HG03457 (cell line): ENCODE measurements at regions not wholly inside any gene's neighbourhood (a gene's known extent, or its start where the extent isn't known, plus 50 kb on each side); places are given as distances from the start of the nearest gene placed in this dataset.

Experiments used
- ATAC-seq: cut with Tn5 transposase; IDR thresholded peaks from one replicate; pipeline ENCODE4 v1.9.1; 2021; ENCODE audit warnings: moderate number of reproducible peaks; ENCODE audit not compliant: unreplicated experiment

DNA sequence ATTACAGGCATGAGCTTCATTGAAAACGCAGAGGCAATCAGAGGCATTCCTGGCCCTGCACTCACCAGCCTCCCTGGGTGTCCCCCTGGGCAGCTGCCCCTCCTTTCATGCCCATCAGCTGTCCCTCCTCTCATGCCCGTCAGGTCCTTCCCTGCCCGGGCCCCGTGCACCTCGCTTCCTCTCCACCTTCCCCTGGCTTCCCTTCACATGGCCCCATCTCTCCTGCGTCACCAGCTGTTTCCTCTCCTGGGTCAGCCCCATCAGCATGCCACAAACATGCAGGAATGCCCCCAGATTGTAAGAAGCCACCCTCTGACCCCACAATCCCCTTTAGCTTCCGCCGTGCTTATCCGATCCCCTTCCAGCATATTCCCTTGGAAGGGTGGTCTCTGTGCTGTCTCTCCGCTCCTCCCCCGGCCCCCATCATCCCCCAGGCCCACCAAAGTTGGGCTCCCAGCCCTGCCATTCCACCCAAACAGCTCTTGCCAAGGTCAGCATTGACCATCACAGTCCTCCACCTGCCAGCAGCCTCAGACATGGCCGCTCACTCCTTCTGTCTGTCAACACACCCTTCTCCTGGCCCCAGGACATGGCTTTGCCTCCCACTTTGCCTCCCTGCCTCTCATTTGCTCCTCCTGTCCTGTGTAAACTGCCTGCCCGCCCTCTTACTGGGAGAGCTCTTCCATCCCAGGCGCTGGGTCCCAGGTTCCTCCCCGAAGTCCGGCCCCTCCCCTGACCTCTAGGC lies 98.6 kb upstream of the IER5L start:
- ATAC-seq: no peak

DNA sequence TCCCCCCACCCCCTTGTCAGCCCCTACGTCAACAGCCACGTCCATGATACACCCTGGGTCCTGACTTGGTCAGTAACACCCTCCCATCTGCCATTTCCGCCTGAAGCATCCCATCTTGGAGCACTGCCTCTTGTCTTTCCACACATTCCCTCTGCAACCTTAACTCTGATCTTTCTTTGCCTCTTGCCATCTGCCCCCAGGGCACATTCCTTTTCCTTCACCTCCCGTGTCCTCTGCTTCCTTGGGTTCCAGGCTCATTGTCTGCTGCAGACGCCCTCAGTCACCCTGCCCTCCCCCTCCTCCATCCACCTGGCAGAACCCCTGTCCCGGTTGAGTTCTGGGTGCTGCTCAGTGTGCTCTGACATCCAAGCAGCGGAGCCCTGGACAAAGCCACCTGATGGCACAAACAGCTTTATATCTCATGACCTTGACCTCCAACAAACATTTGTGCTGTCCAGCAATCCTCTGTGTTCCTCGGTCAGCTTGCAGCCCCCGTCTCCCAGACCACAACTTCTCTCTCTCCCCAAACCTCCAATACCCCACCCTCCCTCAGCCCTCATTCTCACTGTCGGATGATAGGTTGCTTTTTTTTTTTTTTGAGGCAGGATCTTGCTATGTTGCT lies 97.7 kb upstream of the IER5L start:
- ATAC-seq: no peak

DNA sequence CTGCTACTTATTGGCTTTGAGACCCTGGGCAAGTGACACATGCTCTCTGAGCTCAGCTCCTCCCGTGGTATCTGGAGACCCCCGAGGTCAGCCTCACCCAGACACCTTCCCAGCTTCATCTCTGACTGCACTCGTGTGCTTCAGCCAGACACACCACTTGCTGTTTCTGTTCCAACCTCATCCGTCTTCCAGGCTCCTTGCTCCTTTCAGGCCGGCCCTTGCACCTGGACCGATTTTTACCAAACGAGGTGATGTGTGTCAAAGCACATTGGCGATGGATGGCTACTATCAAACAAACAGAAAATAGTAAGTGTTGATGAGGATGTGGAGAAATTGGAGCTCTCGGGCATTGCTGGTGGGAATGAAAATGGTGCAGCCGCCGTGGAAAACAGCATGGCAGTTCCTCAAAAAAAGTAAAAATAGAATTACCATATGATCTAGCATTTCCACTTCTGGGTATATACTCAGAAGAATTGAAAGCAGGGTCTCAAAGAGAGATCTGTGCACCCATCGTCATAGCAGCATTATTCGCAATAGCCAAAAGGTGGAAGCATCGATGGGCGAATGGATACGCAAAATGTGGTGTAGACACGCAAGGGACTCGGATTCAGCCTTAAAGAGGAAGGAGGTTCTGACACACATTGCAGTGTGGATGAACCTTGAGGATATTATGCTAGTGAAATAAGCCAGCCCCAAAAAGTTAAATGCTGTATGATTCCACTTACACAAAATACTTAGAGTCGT lies 96.1 kb upstream of the IER5L start:
- no peak for ATAC-seq

DNA sequence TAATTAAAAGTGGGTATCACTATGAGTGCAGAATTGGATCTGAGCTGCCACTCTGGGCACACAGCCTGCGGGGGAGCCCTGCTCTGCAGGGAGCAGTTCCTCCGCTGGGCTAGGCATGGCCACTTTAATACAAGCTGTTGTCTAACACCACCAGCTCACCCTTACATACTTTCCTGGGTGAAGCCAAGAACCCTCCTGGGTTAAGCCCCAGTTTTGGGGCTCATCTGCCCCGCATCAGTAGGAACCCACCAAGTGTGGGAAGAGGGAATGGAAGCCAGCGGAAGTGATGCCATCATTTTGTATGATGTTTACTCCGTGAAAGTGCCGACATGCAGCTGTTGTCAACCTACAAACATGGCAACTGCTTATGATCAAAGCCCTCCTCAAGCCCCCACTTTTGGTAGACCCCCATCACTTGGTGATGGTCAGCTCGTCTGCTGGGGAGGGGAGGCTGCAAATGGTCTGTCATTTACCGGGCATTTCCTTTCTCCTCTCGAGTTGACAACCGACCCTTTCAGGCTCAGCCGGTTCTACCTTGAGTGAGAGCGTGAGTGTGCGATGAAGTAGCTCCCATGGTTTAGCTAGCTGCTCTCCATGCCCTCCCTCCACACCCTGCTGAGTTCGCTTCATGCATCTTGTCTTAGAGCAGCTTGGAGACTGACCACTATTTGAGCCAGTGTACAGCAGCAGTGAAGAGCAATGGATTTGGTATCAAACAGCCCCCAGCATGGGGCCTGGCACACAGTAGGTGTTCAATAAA lies 95.3 kb upstream of the IER5L start:
- ATAC-seq: no peak

DNA sequence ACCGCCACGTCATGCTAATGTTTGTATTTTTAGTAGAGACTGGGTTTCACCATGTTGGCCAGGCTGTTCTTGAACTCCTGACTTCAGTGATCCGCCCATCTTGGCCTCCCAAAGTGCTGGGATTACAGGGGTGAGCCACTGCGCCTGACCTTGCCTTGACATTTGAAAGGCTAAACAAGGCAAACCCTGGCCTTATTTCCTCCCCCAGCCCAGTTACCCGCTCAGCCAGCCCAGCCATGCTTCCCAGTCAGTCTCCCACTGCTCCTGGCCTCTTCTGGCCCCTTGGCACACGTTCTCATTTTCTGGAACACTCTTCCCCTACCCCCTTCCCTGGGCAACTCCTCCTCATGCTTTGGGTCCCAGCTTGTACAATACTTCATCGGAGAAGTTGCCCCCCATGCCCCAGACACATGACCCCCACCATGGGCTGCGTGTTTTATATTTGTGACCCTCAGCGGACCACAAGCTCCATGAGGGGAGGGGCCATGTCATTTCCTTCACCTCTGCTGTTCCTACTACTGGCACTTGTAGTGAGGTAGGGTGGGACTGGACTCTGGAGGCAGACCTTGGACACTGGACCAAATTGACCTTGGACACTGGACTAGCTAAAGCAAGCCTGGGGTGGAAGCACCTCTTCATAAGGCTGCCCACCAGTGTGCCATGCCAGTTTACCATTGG lies 94.4 kb upstream of the IER5L start:
- no peak for ATAC-seq

DNA sequence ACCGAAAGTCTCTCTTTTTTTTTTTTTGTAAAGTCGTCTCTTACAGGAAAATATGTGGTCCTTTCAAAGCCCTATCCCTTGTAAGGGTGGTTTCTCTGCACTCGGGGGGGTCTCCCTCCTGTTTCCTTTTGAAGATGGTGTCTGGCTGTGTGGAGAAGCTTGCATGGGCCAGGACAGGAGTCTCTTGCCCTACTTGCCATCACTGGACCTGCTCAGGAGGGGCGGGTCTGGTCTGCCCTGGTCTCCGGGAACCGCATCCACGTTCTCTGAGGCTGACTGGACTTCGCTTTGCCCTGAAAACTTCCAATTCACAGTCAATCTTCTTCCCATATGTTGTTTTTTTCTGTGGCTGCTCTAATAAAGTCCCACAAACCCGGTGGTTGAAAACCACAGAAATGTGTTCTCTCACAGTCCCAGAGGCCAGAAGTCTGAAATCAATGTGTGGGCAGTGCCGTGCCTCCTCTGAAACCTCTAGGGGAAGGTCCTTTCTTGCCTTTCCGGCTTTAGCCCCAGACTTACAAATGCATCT lies 92.9 kb upstream of the IER5L start:
- ATAC-seq: no peak

DNA sequence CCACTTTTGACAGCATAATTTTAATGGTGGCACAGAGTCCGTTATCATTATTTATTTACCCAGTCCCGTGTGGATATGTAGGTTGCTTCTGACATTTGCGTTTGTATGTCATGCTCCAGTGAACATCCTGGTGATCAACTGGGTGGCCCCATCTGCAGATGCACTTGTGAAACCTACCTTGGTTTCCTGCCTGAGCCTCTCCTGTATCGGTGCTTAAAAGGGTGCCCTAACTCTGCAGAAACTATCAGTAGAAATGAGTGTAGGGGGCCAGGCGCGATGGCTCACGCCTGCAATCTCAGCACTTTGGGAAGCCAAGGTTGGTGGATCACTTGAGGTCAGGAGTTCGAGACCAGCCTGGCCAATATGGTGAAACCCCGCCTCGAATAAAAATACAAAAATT lies 92.1 kb upstream of the IER5L start:
- peak; percentile 55 for ATAC-seq

DNA sequence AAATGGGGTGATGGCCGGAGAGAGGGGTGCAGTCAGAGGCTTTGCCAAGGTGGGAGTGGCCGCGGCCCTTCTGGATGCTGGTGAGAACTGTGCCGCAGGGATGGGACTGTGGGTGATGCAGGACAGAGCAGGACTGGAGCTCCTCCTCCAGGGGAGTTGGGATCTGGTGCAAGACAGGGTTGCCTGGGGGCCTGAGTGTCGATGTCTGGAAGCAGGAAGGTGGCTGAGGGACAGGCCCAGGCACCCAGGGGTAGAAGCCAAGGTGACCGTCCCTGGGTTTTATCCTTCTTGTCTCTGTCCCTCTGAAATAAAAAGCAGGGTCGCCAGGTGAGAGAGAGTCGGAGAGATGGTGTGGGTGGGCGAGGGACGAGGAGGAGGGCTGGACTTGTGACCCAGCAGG lies 89.1 kb upstream of the IER5L start:
- no peak for ATAC-seq

DNA sequence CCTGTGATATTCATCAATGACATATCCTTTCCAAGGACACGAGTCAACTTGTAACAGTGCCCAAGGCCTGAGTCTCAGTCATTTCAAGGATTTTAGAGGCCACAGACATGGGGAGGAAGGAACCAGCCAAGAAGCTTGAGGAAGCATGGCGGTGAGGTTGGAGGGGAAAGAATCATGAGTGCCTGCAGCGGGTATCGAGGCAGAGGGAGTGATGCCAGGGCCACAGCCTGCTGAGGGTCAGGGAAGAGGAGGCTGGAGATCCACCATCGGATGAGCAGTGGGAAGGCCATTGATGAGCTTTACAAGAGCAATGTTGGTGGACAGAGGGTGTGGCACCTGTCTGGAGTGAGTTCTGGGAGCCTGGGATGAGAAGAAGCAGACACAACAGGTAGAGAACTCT lies 88.5 kb upstream of the IER5L start:
- ATAC-seq: no peak

DNA sequence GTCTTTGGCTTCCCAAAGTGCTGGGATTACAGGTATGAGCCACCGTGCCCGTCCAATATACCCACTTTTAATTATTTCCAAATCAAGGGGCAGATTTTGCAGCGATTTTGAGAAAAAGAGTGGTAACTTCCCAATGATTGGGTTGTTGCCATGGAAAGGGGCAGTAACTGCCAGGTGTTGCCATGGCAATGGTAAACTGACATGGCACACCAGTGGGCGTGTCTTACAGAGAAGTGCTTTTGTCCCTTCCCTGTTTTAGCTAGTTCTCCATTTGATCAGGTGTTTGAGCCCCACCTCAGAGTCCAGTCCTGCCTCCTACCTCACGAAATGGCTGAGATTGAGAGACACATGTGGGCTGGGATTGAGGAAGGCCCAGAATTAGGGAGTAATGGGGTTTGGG lies 86.3 kb upstream of the IER5L start:
- ATAC-seq: no peak

DNA sequence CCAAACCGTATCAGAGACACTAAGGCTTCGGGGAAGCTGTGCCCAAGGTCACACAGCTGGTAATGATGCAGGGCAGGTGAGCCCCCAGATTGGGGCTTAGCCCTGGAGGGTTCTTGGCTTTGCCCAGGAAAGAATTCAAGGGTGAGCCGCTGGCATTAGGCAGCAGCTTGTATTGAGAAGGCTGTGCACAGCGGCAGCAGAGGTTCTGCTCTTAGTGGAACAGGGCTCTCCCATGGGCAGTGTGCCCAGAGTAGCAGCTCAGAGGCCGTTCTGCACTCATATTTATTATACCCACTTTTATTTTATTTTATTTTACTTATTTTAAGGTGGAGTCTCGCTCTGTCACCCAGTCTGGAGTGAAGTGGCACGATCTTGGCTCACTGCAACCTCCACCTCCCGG lies 85.8 kb upstream of the IER5L start:
- ATAC-seq: no peak

DNA sequence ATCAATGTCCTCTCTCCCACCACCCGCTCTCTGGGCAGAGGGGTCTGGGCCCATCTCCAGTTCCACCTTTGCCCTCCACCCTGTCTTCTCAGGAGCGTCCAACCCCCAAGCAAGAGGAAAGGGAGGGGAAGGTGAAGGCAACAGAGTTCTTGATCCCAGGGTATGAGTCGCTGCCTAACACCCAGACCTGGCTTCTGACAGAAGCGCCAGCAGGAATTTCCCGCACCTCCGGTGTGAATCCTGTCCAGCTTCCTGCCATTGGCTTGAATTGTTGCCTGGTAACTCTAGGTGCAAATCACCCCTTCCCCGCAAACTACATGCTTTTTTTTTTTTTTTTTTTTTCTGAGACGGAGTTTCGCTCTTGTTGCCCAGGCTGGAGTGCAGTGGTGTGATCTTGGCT lies 84.2 kb upstream of the IER5L start:
- ATAC-seq: no peak

DNA sequence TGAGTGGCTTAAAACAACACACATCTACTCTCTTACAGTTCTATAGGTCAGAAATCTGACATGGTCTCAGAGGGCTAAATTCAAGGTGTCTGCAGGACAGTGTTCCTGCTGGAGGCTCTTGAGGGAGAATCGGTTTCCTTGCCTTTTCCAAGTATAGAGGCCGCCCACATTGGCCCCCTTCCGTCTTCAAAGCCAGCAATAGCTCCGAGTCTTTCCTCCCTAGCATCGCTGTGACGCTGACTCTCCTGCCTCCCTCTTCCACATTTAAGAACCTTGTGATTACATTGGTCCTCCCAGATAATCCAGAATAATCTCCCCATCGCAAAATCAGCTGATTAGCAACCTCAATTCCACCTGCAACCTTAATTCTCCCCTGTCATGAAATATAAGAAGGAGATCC lies 81.3 kb upstream of the IER5L start:
- ATAC-seq: no peak

DNA sequence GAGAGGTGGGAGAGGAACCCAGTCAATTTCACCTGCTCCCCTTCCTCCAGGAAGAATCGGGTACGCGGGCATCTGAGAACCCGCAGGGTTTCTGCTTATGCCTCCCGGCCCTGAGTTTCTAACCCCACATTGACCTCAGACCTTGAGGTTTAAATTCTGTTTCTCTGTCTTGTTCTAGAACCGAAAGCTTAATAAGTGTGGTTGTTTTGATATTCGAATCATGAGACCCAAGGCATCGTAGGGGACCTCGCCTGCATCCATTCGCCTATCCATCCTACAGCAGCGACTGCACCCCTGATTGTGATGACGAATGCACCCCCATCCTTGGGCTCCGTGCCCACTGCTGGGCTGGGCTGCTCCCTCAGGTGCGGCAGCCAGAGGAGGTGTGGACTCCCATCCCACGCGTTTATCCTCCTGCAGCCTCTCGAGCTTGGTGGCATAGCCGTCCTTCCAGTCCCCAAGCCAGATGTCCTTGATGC lies 80.8 kb upstream of the IER5L start:
- no peak for ATAC-seq

DNA sequence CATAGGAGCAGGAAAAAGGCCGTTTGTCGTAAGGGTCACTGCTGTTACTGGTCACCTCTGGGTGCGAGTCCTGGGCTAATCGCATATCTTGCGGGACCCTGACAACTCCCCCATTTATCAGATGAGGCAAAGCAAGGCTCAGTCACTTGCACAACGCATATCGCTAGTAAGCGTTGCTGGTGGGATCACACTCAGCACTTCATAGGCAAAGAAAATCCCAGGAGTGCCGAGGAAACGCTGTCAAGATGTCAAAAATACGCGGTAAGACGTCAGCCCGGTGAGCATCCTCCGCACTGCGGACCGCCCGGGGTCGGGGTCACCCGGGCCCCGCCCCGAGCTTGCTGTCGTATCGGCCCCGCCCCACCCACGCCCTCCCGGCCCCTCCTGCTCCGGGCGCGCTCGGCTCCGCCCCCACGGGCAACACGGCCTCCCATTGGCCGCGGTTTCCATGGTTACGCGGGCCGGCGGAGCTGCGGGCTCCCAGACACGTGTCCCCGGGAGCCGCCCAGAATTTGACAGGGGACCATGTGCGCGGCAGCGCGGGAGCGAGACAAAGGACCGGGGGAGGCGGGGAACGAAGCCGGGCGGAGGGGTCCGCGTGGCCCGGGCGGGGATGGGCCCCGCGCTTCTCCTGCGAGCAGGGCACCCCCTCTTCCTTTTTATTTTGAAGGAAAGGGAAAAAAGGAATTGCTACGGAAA lies 80.2 kb upstream of the IER5L start:
- ATAC-seq: no peak

DNA sequence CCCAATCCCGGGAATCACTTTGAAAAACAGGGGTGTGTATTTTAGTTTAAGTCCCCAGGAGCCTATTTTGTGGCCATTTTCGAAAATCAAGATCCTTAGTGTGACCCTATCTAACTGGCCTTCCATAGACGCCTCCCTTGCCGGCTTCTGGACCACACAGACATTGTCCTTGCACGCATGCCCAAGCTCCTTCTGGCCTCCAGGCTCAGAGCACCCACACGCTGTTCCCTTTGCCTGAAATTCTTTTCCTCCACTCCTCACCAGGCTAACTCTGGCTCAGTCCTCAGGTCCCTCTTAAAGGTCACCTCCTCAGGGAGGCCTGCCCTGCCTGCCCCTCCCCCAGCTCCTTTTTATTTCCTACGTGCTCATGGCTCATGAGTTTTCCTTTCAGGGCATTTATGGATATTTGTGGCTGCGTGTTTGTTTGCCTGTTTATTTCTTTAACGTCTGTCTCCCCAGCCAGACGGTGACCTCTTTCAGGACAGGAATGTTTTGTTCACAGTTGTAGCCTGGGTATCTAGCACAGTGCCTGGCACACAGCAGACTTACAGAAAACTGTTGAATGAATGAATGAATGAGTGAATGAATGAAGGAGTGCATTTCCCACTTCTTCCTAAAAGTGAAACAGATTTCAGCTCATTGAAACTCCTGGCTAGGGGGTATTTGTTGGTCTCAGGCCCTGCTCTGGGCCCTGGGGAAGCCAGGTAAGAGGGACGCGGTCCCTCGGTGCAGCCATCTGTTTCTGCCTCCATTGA lies 79.1 kb upstream of the IER5L start:
- ATAC-seq: no peak

DNA sequence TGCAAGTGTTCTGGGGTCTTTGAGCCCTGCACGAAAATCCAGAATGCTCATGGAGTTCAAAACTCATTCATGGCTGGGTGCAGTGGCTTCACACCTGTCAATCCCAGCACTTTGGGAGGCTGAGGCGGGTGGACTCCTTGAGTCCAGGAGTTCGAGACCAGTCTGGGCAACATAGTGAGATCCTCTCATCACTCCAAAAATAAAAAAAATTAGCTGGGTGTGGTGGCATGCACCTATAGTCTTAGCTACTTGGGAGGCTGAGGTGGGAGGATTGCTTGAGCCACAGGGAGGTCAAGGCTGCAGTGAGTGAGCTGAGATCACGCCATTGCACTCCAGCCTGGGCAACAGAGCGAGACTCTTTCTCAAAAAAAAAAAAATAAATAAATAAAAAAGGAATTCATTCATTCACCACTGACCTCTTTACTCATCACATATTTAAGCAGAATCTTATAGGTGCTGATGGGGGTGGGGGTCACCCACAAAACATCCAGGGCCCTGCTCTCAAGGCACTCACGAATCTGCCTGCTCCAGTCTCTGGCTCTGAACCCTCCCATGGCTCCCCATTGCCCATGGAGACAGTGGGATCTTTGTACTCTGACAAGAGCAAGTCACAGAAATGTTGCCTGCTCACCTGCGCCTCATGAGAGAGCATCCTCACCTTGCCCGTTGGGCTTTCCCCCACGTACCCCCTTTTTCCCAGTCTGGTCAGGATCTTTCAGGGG lies 76.7 kb upstream of the IER5L start:
- no peak for ATAC-seq

DNA sequence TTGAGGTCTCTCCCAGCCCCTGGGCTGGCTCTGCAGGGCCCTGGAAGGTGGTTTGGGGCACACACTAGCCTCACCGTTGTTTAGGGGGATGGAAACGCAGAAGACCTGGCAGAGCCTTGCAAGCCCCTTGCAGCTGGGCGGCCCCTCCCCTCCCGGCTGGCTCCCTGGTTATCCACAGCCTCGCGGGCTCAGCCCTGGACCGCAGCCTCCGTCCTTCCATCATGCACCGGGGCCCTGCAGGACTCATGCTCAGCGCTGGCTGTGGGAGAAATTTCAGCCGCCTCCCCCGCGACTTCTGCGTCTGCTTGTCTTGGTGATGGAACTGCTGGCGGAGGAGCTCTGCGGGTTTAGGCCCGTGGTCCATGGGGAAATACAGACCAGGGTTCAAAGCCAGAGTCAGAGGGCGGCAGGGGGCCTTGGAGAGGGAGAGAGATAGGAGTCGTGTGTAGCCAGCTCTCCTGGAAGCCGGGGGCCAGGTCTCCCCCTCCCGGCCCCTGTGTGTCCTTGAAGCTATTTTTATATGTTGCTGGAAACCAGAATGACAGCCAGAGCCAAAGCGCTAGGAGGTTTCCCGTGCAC lies 75.8 kb upstream of the IER5L start:
- no peak for ATAC-seq
